HuH-7.5 (cell line): ENCODE measurements at regions not wholly inside any gene's neighbourhood (a gene's known extent, or its start where the extent isn't known, plus 50 kb on each side); places are given as distances from the start of the nearest gene placed in this dataset.
"Not testable (repeated sequence)": the region's sequence is repeated elsewhere in the genome, so short reads cannot be mapped to it uniquely, and the experiment has no call there.

Source experiments
- DNase-seq: peaks from one replicate; pipeline ENCODE4 v3.0.0; 2011; ENCODE audit warnings: low spot score

GRCh38 chr12:87086118-87086891, 830.1 kb upstream of the MGAT4C start:
- no peak for DNase-seq

DNA sequence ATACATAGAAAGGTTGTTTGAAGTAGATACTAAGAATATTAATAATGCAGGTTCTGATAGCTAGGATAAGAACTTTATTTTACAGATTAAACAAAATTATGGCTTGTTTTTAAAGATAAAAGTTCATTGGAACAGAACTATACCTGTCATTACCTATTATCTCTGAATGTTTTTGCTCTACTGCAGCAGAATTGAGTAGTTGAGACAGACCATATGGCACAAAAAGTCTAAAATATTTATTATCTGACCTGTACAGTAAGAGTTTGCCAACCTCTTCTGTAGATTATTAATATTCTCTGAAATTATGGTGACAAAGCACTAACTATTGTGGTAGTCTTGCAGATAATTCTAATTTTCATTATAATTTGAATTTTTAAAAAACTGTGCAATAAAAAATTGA, 829.1 kb upstream of the MGAT4C start:
- no peak for DNase-seq

- no peak for DNase-seq
Observed at GRCh38 chr12:87082756-87083155, 826.6 kb upstream of the MGAT4C start.

DNA sequence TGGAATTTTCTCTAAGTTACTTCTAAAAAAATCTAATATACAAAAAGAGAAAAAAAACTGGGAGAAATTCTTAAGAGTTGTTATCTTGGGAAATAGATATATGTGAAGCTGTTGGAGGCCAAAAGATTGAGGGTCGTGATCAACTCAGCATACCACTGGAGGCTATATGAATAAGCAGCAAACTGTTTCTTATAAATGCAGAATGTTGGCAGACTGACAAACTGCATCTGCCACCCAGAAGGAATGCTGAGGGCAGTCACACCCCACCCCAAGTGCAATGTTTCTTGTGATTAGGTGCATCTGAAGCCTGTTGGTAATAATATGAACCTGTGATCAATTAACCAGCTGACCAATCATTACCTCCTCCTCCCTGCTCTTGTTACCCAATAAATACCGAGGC, 818.6 kb upstream of the MGAT4C start:
- no peak for DNase-seq

GRCh38 chr12:87066326-87066725, 810.1 kb upstream of the MGAT4C start:
- DNase-seq: no peak

- DNase-seq: no peak
Observed at GRCh38 chr12:87059231-87059630, 803.0 kb upstream of the MGAT4C start.

GRCh38 chr12:87054226-87054625, 798.0 kb upstream of the MGAT4C start:
- DNase-seq: no peak

DNA sequence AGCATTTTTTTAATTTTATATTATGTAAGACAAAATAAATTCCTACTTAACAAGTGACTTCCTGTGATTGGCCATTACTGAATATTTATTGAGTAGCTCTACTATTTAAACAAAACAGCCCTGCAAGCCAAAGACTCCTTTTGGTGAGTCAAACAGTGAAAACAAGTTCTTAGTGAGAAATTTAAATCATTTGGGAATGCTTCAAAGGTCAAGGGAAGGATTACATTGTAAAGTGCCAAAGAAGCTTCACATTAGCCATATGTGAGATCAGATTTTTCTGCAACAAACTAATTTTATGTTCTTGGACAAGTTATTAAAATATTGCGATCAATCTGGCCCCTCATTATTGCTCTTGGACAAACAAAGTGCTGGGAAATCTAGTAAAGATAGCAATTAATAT, 795.4 kb upstream of the MGAT4C start:
- no peak for DNase-seq

DNA sequence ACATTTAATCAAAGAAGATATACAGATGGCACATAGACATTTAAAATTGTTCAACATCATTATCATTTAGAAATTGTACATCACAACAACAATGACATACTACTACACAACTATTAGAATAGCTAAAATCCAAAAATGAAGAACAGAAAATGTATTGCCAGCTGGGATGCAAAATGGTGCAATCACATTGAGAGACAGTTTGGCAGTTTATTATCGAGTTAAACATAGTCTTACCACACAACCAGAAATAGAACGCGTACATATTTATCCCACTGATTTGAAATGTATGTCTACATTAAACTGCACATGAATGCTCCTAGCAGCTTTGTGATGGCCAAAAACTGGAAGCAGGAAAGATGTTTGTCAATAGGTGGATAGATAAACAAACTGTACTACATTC, 791.5 kb upstream of the MGAT4C start:
- no peak for DNase-seq

DNA sequence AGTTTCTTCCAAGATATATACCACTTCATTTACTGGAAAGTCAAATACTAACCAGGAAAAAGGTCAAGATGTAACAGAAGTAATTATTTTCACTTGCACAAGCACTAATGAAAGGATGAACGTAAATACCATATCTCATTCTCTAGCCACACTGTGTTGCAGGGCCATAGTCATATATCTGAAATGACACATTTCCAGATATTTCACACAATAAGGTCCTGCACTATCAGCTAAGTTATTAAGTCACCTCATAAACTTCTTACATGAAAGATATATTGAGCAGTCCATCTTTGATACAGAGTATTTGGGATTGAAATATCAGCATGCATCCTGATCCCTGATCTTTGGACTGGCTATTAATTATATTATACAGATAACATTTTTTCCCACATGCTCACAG, 783.3 kb upstream of the MGAT4C start:
- no peak for DNase-seq

DNA sequence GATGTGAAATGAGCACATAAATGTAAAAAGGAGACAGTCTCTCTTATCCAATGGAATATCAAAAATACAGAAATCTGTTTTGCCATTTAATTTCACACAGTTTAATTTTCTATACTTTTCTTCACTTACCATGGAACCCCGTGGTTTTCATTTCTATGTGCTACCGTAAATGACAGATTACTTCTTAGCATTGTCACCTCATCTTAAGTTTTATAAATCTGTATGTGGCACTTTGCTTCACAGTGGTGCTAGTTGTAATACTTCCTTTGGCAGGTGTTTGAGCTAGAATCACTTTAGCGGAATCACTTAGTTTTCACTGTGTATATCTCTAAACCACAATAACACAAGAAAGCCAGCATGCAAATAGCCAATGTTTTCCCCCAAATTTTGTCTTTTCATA, 781.9 kb upstream of the MGAT4C start:
- DNase-seq: no peak

GRCh38 chr12:87025976-87026375, 769.8 kb upstream of the MGAT4C start:
- DNase-seq: no peak

GRCh38 chr12:87021400-87021799, 765.2 kb upstream of the MGAT4C start:
- no peak for DNase-seq

DNA sequence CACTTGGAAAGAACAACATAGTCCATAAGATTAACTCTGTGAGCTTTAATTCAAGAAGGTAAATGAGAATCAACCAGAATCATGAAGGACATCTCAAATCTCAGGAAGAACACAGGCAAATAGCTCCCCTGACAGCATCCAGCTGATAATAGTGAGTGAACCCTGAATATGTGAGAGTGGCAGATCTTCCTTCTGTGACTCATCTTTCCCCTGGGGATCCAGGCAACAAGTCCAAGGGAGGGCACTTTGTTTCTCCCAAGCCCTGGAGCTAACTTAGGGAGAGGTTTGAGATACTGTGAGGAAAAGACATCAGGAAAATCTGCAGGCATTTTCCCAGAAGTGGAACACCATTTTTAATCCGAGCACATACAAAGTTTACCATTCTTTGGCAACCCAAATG, 763.9 kb upstream of the MGAT4C start:
- DNase-seq: no peak

- DNase-seq: no peak
Observed at GRCh38 chr12:87015352-87015751, 759.2 kb upstream of the MGAT4C start.

DNA sequence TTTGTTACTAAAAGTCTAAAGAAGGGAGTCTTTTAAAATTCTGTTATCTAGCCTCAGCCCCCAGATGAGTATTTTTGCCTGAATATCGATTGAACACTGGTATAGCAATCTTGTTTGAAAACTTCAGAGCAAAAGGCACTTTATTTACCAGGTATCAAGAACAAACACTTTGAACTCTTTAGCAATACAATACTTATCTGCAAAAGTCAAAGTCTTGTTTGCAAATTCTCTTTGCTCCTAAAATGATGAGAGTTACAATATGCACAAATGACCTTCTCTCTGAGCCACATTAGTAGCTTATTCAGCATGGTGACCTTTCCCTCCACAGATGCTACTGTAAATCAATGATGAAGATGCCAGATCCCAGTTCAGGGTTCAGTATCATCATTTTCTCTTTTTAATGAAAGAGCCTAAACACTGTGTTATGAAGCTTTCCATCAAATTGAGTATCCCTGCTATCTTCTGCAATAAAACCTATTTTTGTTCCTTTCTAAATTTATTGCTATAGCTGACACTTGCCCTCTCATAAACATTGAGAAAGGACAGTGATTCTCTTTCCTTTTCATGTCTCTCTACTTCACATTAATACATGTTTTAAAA, 752.7 kb upstream of the MGAT4C start:
- DNase-seq: peak; percentile 1

DNA sequence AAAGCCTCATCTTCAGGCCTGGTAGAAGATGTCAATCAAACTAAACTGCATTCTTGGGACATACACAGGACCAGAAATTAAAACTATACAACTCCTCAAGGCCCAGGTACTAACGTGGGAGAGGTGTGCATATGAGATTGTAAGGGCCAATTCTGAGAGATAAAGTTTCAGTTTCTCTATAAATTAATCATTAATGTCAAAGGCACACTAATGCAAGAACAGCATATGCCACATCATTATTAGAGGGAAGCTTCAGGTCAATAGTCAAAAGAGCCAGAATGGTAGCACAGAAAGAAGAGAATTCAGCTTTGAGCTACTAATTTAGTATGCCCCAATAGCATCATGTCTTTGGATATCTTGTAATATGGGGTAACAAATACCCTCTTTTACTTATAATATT, 744.9 kb upstream of the MGAT4C start:
- DNase-seq: no peak

GRCh38 chr12:86985298-86985697, 729.1 kb upstream of the MGAT4C start:
- DNase-seq: no peak

- not testable (repeated sequence) for DNase-seq
Observed at GRCh38 chr12:86970595-86970994, 714.4 kb upstream of the MGAT4C start.

DNA sequence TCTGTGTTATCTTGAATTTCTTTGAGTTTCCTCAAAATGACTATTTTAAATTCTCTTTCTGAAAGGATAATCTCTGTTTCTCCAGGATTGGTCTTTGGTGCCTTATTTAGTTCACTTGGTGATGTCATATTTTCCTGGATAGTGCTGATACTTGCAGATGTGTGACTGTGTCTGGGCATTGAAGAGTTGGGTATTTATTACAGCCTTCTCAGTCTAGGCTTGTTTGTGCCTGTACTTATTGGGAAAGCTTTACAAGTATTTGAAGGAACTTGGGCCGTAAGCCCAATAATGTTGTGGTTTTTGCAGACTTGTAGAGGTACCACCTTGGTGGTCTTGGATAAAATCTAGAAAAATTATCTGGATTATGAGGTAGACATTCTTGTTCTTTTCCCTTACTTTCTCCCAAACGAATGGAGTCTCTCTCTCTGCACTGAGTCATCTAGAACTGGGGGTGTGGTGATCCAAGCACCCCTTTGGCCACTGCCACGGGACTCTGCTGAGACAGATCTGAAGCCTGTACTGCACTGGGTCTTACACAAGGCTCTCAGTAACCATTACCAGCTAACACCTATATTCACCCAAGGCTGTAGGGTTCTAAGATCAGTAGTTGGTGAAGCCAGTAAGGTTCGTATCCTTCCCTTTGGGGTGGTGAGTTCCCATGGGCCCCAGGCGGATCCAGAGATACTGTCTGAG, 703.7 kb upstream of the MGAT4C start:
- no peak for DNase-seq

DNA sequence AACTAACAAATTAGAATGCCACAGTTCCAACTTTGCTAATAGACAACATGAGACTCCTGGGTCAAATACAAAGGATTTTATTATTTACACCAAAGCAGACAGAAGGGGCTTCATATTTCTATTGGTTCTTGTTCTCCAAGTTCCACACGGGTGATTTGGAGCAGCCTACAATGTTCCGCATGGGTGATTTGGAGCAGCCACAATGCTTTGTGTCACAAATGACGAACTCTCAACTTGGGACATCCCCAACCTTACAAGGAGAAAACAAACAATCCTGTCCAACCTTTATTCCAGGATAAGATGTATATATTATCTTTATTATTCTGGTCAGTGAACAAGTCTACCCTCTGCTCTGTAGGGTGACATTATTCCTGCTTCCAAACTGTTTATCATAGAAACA, 694.3 kb upstream of the MGAT4C start:
- no peak for DNase-seq

GRCh38 chr12:86950043-86950442, 693.9 kb upstream of the MGAT4C start:
- no peak for DNase-seq

- no peak for DNase-seq
Observed at GRCh38 chr12:86948851-86949250, 692.7 kb upstream of the MGAT4C start.
